NCI-H1694 treated with DMSO at 0.1 percent for 48 hours (cell line): ENCODE measurements at regions not wholly inside any gene's neighbourhood (a gene's known extent, or its start where the extent isn't known, plus 50 kb on each side); places are given as distances from the start of the nearest gene placed in this dataset.

Source experiments
- DNase-seq: peaks from one replicate; lab custom pipeline; 2025; lab: John Stamatoyannopoulos, UW

- DNase-seq: no peak
Measured at GRCh38 chr6:74765486-74765885, 440.4 kb downstream of the COL12A1 start.

- no peak for DNase-seq
Measured at GRCh38 chr6:74764486-74764885, 441.4 kb downstream of the COL12A1 start.

GRCh38 chr6:74762841-74763240 lies 443.0 kb downstream of the COL12A1 start:
- no peak for DNase-seq

- no peak for DNase-seq
Measured at GRCh38 chr6:74757813-74758212, 448.0 kb downstream of the COL12A1 start.

GRCh38 chr6:74756923-74757322 lies 448.9 kb downstream of the COL12A1 start:
- no peak for DNase-seq

- DNase-seq: no peak
Measured at GRCh38 chr6:74755778-74756177, 450.1 kb downstream of the COL12A1 start.

GRCh38 chr6:74755196-74755595 lies 450.7 kb downstream of the COL12A1 start:
- no peak for DNase-seq

- DNase-seq: no peak
Measured at GRCh38 chr6:74753883-74754600, 451.8 kb downstream of the COL12A1 start.

GRCh38 chr6:74752303-74752702 lies 453.6 kb downstream of the COL12A1 start:
- no peak for DNase-seq

- DNase-seq: no peak
Measured at GRCh38 chr6:74750826-74751225, 455.0 kb downstream of the COL12A1 start.

GRCh38 chr6:74749211-74750147 lies 456.4 kb downstream of the COL12A1 start:
- no peak for DNase-seq

- no peak for DNase-seq
Measured at GRCh38 chr6:74745670-74746069, 460.2 kb downstream of the COL12A1 start.

- DNase-seq: no peak
Measured at GRCh38 chr6:74742793-74743508, 462.9 kb downstream of the COL12A1 start.

- DNase-seq: no peak
Measured at GRCh38 chr6:74741646-74742045, 464.2 kb downstream of the COL12A1 start.

- DNase-seq: no peak
Measured at GRCh38 chr6:74735304-74735703, 470.5 kb downstream of the COL12A1 start.

GRCh38 chr6:74734901-74735300 lies 471.0 kb downstream of the COL12A1 start:
- no peak for DNase-seq

GRCh38 chr6:74733830-74734620 lies 471.8 kb downstream of the COL12A1 start:
- no peak for DNase-seq

- DNase-seq: no peak
Measured at GRCh38 chr6:74731931-74732330, 473.9 kb downstream of the COL12A1 start.

- DNase-seq: no peak
Measured at GRCh38 chr6:74731204-74731603, 474.6 kb downstream of the COL12A1 start.

- DNase-seq: no peak
Measured at GRCh38 chr6:74720923-74721322, 484.9 kb downstream of the COL12A1 start.

GRCh38 chr6:74717591-74717990 lies 488.3 kb downstream of the COL12A1 start:
- no peak for DNase-seq
